GM12878 (cell line): ENCODE measurements at regions not wholly inside any gene's neighbourhood (a gene's known extent, or its start where the extent isn't known, plus 50 kb on each side); places are given as distances from the start of the nearest gene placed in this dataset.

Experiments used
- ATAC-seq: fragments of 200-7000 bp; cut with Tn5 transposase; 3 replicates; pipeline ENCODE4 v1.9.1; 2020; ENCODE audit warnings: mild to moderate bottlenecking, moderate library complexity
- BruUV-seq: library from RNA; stranded (reverse); fragments of 400-500 nt; replicated peaks from 2 replicates; lab custom pipeline; 2021; lab: Mats Ljungman, UMichigan
- CTCF ChIA-PET: fragments of 300-600 bp; sonication (Branson Sonifier 250); formaldehyde crosslinking; extraction: SDS; loops from one replicate; lab custom pipeline; 2021; ENCODE audit warnings: inconsistent platforms; lab: Yijun Ruan, JAX
- POLR2A ChIA-PET: fragments of 350-600 bp; formaldehyde crosslinking; extraction: SDS; loops from one replicate; lab custom pipeline; 2021; ENCODE audit warnings: inconsistent platforms; lab: Charles Lee
- RAD21 ChIA-PET: fragments of 300-600 bp; sonication (Branson Sonifier 250); formaldehyde crosslinking; loops from one replicate; lab custom pipeline; 2023; ENCODE audit warnings: antibody characterized with exemption; ENCODE audit not compliant: unreplicated experiment; lab: Charles Lee
- SMC1A ChIA-PET: fragments of 300-600 bp; sonication (Branson Sonifier 250); formaldehyde crosslinking; loops from one replicate; lab custom pipeline; 2023; ENCODE audit not compliant: unreplicated experiment, uncharacterized antibody; lab: Charles Lee
- DNase-seq: peaks from one replicate; pipeline ENCODE4 v3.0.0-alpha.2; 2011; ENCODE audit warnings: low read depth, low spot score
- FAIRE-seq: peaks from 3 replicates; lab custom pipeline; 2011; peaks lifted over from hg19 to GRCh38; lab: Jason Lieb, UNC
- H2AFZ ChIP-seq: 2 replicates; pipeline ENCODE4 v1.6.0; 2011; ENCODE audit warnings: low read depth, low read length, control low read depth; ENCODE audit not compliant: control insufficient read depth
- H3K27ac ChIP-seq: 2 replicates; pipeline ENCODE4 v1.5.1; 2011; ENCODE audit warnings: control low read depth; ENCODE audit not compliant: control insufficient read depth, insufficient read depth
- H3K27me3 ChIP-seq, 2 experiments: replicated peaks in 1 of 2; 2 replicates each; pipeline versions ENCODE4 v1.6.0 to v1.6.1; 2011; ENCODE audit warnings: low read length in 1 of 2; ENCODE audit not compliant: control insufficient read depth in 2 of 2, insufficient read depth in 2 of 2
- H3K36me3 ChIP-seq, 2 experiments: 2 replicates each; pipeline ENCODE4 v1.5.1; 2011; ENCODE audit warnings: low read length in 1 of 2; ENCODE audit not compliant: control insufficient read depth in 2 of 2, insufficient read depth in 2 of 2
- H3K4me1 ChIP-seq: 2 replicates; pipeline ENCODE4 v1.6.1; 2011; ENCODE audit warnings: mild to moderate bottlenecking, low read length, moderate library complexity, mixed read lengths; ENCODE audit not compliant: control insufficient read depth, insufficient read depth
- H3K4me2 ChIP-seq: 2 replicates; pipeline ENCODE4 v1.6.0; 2011; ENCODE audit warnings: control low read depth; ENCODE audit not compliant: control insufficient read depth, insufficient read depth
- H3K4me3 ChIP-seq: fragments of 200-600 bp; sonication (generic); 2 replicates; pipeline ENCODE4 v1.5.1; 2016
- H3K79me2 ChIP-seq: 2 replicates; pipeline ENCODE4 v1.6.0; 2011; ENCODE audit warnings: low read length; ENCODE audit not compliant: control insufficient read depth, insufficient read depth
- H3K9ac ChIP-seq: 2 replicates; pipeline ENCODE4 v1.8.0; 2011; ENCODE audit warnings: low read length, control low read depth, mixed read lengths; ENCODE audit not compliant: control insufficient read depth, insufficient read depth
- H3K9me3 ChIP-seq: replicated peaks from 3 replicates; pipeline ENCODE4 v1.5.1; 2011; ENCODE audit warnings: mild to moderate bottlenecking, low read length; ENCODE audit not compliant: control insufficient read depth, insufficient read depth
- H4K20me1 ChIP-seq: 2 replicates; pipeline ENCODE4 v1.6.0; 2011; ENCODE audit not compliant: control insufficient read depth, insufficient read depth
- BCL11A ChIP-seq: IDR thresholded peaks from 2 replicates; pipeline ENCODE4 v1.6.1; 2011; ENCODE audit warnings: low read depth, low read length
- CEBPB ChIP-seq, 2 experiments: fragments of 150-350 bp in 1 of 2; IDR thresholded peaks; 2 replicates each; pipeline ENCODE4 v1.6.1; 2012 to 2014; ENCODE audit warnings: low read depth in 2 of 2, low read length in 2 of 2, borderline replicate concordance in 1 of 2, inconsistent platforms in 1 of 2
- DPF2 ChIP-seq: fragments of 450-650 bp; IDR thresholded peaks from 2 replicates; pipeline ENCODE4 v1.6.1; 2017; ENCODE audit warnings: mild to moderate bottlenecking
- IKZF1 ChIP-seq: fragments of 450-650 bp; conservative IDR thresholded peaks from 2 replicates; pipeline ENCODE4 v1.6.1; 2017; ENCODE audit warnings: antibody characterized with exemption, mild to moderate bottlenecking
- NR2F1 ChIP-seq: fragments of 450-650 bp; conservative IDR thresholded peaks from 2 replicates; pipeline ENCODE4 v1.6.1; 2017; ENCODE audit warnings: mild to moderate bottlenecking
- SMC3 ChIP-seq: IDR thresholded peaks from 2 replicates; pipeline ENCODE4 v1.6.1; 2011; ENCODE audit warnings: low read length, improper control_type of control experiment, borderline replicate concordance
- SP1 ChIP-seq: IDR thresholded peaks from one replicate; pipeline ENCODE4 v1.6.1; 2011; ENCODE audit warnings: low read depth, low read length
- ZNF384 ChIP-seq: IDR thresholded peaks from 2 replicates; pipeline ENCODE4 v1.6.1; 2012; ENCODE audit warnings: low read depth, mild to moderate bottlenecking, low read length, improper control_type of control experiment, borderline replicate concordance
- WGBS: methylation state at CpG from one replicate; pipeline ENCODE4 v1.1.6; 2016; ENCODE audit warnings: low lambda C conversion rate; ENCODE audit not compliant: insufficient replicate concordance, insufficient coverage; ENCODE audit errors: missing lambda C conversion rate; 5-methylcytosine and 5-hydroxymethylcytosine counted together
- in situ Hi-C: fragments of 300-500 bp; cut with MboI; formaldehyde crosslinking; loops from 9 replicates; pipeline ENCODE4 v1.14.3; 2018; ENCODE audit warnings: mixed read lengths
- intact Hi-C: fragments of 100-400 bp; cut with micrococcal nuclease; formaldehyde crosslinking; loops from one replicate; pipeline ENCODE4 v1.14.2; 2022; ENCODE audit not compliant: unreplicated experiment
- TF ChIP-seq, protein P1 (sequence below): IDR thresholded peaks from 2 replicates; pipeline ENCODE4 v1.6.1; 2012; ENCODE audit warnings: low read depth, low read length, improper control_type of control experiment
- TF ChIP-seq, protein P2 (sequence below): IDR thresholded peaks from 2 replicates; pipeline ENCODE4 v1.6.1; 2012; ENCODE audit warnings: low read depth, low read length, improper control_type of control experiment
- TF ChIP-seq, protein P3 (sequence below): fragments of 450-650 bp; IDR thresholded peaks from 2 replicates; pipeline ENCODE4 v1.6.1; 2016; ENCODE audit warnings: mild to moderate bottlenecking

DNA sequence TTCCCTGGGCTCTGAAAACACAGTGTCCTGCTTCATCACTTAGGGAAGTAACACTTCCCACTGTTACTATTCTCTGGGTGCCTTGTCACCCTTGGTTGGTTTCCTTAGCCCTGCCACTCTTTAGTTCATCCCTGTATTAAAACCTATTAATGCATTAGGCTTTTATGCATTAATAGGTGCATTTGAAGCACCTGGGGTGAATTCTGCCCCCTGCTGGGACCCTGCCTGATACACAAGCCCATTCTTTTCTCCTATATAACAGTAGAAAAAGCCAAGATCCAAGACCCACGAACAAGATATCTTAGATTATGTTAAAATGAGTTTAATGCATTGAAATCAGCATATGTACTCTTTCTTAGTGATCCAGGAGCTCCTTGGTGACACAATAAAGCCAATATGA lies 235.7 kb downstream of the PMP22 start:
- ChIA-PET SMC1A (no interaction called here), CTCF (no interaction called here), POLR2A (no interaction called here), RAD21 (no interaction called here)
- Histone ChIP-seq H4K20me1 (no peaks in the 10 kb centered on the region), H3K9ac (no peak overlapping the region), H3K27ac (no peak overlapping the region), H2AFZ (no peak overlapping the region), H3K9me3 (no peaks in the 10 kb centered on the region), H3K4me1 (no peaks in the 10 kb centered on the region), H3K4me2 (no peak overlapping the region), H3K27me3 (no peaks in the 10 kb centered on the region), H3K4me3 (no peak overlapping the region), H3K36me3 (no peaks in the 10 kb centered on the region), H3K79me2 (no peaks in the 10 kb centered on the region)
- no TSS peak for BruUV-seq
- in situ Hi-C loops = no loop called here
- DNase-seq (no peak), ATAC-seq (no peak), FAIRE-seq (no peak)
- 0% methylated on average over 1 of the region's 1 CpG for WGBS
- intact Hi-C loops = no loop called here
- TF ChIP-seq SP1 = no peak
- TF ChIP-seq, protein P1, sequence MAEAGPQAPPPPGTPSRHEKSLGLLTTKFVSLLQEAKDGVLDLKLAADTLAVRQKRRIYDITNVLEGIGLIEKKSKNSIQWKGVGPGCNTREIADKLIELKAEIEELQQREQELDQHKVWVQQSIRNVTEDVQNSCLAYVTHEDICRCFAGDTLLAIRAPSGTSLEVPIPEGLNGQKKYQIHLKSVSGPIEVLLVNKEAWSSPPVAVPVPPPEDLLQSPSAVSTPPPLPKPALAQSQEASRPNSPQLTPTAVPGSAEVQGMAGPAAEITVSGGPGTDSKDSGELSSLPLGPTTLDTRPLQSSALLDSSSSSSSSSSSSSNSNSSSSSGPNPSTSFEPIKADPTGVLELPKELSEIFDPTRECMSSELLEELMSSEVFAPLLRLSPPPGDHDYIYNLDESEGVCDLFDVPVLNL = no peak
- no peak for TF ChIP-seq NR2F1

DNA sequence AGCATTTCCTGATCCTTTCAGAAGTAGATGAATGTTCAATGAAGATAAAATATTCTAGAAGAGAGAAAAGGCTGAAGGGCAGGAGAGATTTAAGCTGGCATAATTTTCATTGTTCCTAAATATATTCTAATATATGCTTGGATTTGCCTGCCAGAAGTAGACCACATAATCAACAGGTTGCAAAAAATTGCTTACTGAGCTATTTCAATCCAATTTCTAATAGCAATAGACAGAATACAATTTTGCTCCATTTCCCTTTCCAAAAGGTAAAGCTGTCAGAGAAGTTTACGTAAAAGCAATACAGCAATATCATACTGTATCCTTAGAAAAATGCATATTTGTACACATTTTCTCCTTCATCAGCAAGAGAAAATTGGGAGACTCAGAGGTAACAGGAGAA lies 237.3 kb downstream of the PMP22 start:
- no peaks in the 10 kb centered on the region for H3K79me2 ChIP-seq
- TF ChIP-seq BCL11A (no peak), IKZF1 (no peak), DPF2 (no peak), SMC3 (no peak), ZNF384 (no peak), CEBPB (IDR thresholded peaks at IDR 0.05; ENCODE audit: borderline replicate concordance in 1 of 2, low read depth in 2 of 2, low read length in 2 of 2) (no peak)
- TF ChIP-seq, protein P2, sequence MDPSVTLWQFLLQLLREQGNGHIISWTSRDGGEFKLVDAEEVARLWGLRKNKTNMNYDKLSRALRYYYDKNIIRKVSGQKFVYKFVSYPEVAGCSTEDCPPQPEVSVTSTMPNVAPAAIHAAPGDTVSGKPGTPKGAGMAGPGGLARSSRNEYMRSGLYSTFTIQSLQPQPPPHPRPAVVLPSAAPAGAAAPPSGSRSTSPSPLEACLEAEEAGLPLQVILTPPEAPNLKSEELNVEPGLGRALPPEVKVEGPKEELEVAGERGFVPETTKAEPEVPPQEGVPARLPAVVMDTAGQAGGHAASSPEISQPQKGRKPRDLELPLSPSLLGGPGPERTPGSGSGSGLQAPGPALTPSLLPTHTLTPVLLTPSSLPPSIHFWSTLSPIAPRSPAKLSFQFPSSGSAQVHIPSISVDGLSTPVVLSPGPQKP = no peak
- TF ChIP-seq, protein P3, sequence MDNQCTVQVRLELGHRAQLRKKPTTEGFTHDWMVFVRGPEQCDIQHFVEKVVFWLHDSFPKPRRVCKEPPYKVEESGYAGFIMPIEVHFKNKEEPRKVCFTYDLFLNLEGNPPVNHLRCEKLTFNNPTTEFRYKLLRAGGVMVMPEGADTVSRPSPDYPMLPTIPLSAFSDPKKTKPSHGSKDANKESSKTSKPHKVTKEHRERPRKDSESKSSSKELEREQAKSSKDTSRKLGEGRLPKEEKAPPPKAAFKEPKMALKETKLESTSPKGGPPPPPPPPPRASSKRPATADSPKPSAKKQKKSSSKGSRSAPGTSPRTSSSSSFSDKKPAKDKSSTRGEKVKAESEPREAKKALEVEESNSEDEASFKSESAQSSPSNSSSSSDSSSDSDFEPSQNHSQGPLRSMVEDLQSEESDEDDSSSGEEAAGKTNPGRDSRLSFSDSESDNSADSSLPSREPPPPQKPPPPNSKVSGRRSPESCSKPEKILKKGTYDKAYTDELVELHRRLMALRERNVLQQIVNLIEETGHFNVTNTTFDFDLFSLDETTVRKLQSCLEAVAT = no peak
- DNase-seq (no peak), FAIRE-seq (no peak), ATAC-seq (no peak)
- WGBS = 67% methylated on average over 1 of the region's 1 CpG
- no peak overlapping the region for H2AFZ ChIP-seq
- intact Hi-C loops = no loop called here
- ChIA-PET SMC1A (no interaction called here), POLR2A (no interaction called here), RAD21 (no interaction called here), CTCF (no interaction called here)
- no peaks in the 10 kb centered on the region for H3K36me3 ChIP-seq
- H3K4me3 ChIP-seq = no peak overlapping the region
- in situ Hi-C loops = no loop called here
- H3K4me1 ChIP-seq = no peaks in the 10 kb centered on the region
- no peaks in the 10 kb centered on the region for H3K9me3 ChIP-seq
- H3K27me3 ChIP-seq = no peaks in the 10 kb centered on the region
- BruUV-seq = no TSS peak
- no peak overlapping the region for H3K9ac ChIP-seq
- no peak overlapping the region for H3K27ac ChIP-seq
- H4K20me1 ChIP-seq = no peaks in the 10 kb centered on the region
- no peak overlapping the region for H3K4me2 ChIP-seq
